GM21786 (cell line): ENCODE measurements at regions not wholly inside any gene's neighbourhood (a gene's known extent, or its start where the extent isn't known, plus 50 kb on each side); places are given as distances from the start of the nearest gene placed in this dataset.
"Not testable (repeated sequence)": the region's sequence is repeated elsewhere in the genome, so short reads cannot be mapped to it uniquely, and the experiment has no call there.

ENCODE experiments used
- ATAC-seq: cut with Tn5 transposase; IDR thresholded peaks from one replicate; pipeline ENCODE4 v1.9.1; 2021; ENCODE audit not compliant: unreplicated experiment

GRCh38 chr7:63748571-63749302 lies 249.9 kb upstream of the ZNF722 start:
- not testable (repeated sequence) for ATAC-seq

- ATAC-seq, result not testable (repeated sequence)
Observed at GRCh38 chr7:63752446-63752845, 246.2 kb upstream of the ZNF722 start.

- not testable (repeated sequence) for ATAC-seq
Observed at GRCh38 chr7:63753160-63753559, 245.5 kb upstream of the ZNF722 start.

GRCh38 chr7:63760202-63760601 lies 238.4 kb upstream of the ZNF722 start:
- not testable (repeated sequence) for ATAC-seq

- not testable (repeated sequence) for ATAC-seq
Observed at GRCh38 chr7:63765541-63765940, 233.1 kb upstream of the ZNF722 start.

- not testable (repeated sequence) for ATAC-seq
Observed at GRCh38 chr7:63766197-63766596, 232.5 kb upstream of the ZNF722 start.

GRCh38 chr7:63770162-63770561 lies 228.5 kb upstream of the ZNF722 start:
- not testable (repeated sequence) for ATAC-seq

GRCh38 chr7:63771389-63772085 lies 227.1 kb upstream of the ZNF722 start:
- ATAC-seq, result not testable (repeated sequence)

- peak; percentile 69 for ATAC-seq
Observed at GRCh38 chr7:63789378-63790176, 209.1 kb upstream of the ZNF722 start.

GRCh38 chr7:63790177-63790763 lies 208.4 kb upstream of the ZNF722 start:
- ATAC-seq, result not testable (repeated sequence)
